GM18508 (cell line): ENCODE measurements at regions not wholly inside any gene's neighbourhood (a gene's known extent, or its start where the extent isn't known, plus 50 kb on each side); places are given as distances from the start of the nearest gene placed in this dataset.

Experiments used
- ATAC-seq: cut with Tn5 transposase; IDR thresholded peaks from one replicate; pipeline ENCODE4 v1.9.1; 2021; ENCODE audit warnings: moderate number of reproducible peaks; ENCODE audit not compliant: insufficient read depth, unreplicated experiment

DNA sequence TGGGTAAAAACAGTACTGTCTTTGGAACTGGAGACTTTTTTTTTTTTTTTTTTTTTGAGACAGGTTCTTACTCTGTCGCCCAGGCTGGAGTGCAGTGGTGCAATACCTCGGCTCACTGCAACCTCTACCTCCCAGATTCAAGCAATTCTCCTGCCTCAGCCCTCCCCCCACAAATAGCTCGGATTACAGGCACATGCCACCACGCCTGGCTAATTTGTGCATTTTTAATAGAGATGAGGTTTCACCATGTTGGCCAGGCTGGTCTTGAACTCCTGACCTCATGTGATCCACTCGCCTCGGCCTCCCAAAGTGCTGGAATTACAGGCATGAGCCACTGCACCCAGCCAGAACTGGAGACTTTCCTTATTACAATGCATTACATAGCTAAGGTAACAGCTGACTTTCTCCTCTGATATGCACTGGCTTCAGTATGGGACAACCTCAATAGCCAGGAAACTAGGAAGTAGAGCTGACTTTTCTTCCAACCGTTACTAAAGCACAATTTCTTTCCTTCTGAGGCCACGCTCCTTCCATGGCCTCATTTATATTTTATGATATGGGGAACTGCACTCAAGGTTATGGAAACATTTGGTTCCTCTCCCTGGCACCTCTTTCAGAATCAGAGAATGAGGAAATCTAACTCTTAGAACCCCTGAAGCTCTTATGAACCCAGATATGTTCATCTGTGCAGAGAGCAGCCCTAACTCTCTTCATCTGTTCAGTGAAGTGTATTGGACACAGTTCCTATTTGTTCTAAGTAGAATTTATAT lies 53.5 kb upstream of the FAM9B start:
- no peak for ATAC-seq

DNA sequence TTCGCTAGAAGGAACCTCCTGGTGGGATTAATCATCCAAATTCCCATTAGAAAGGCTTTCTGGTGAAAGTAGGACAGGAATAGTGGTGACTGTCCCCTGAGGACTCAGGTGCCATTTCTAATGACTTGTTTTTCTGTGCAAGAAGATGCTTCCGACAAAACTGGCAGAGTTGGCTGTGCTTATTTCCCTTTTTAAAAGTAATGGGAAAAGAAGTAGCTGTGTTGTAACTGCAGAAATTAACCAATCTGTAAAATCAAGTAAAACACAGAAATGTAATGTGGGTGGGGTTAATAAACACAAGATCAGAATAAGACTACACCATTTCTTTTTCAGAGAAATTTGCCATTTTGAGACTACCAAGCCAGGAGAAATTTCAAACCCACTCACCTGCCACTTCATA lies 55.0 kb upstream of the FAM9B start:
- no peak for ATAC-seq

- ATAC-seq: no peak
Measured at GRCh38 chrX:9090766-9091165, 56.8 kb upstream of the FAM9B start.

DNA sequence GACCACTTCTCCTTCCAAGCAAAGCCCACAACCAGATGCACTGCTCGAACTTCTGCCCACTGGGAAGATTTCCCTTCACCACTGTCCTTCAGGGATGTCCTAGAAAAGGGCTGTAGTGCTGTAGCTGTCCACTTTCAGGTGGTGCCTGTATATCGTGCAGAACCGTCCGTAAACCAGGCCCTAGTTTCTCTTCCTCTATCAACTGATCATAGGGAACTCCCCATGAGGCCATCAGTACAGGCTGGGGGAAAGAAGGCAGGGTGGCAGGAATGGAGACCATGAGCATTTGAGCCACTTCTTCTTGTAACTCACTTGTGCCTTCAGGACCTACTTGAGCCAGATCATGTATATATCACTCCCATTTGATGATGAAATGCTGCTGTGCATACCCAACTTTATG lies 57.3 kb upstream of the FAM9B start:
- no peak for ATAC-seq

DNA sequence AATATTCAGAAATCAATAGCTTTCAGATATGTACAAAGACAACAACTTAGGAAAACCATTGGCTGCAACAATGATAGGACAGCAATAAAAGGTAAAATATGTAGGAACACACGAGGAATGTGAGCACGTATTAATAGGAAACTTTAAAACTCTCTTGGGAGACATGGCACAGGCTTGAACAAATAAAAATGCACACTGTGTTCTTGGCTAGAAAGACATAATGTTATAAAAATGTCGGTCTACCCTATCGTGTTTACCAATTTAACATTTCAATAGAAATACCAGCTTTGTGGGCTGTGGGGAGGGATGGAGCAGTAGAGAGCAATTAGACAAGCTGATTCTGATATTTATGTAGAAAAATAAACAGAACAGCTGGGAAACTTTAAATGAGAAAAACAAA lies 69.0 kb upstream of the FAM9B start:
- ATAC-seq: no peak

GRCh38 chrX:9108054-9108453 lies 74.1 kb upstream of the FAM9B start:
- no peak for ATAC-seq

DNA sequence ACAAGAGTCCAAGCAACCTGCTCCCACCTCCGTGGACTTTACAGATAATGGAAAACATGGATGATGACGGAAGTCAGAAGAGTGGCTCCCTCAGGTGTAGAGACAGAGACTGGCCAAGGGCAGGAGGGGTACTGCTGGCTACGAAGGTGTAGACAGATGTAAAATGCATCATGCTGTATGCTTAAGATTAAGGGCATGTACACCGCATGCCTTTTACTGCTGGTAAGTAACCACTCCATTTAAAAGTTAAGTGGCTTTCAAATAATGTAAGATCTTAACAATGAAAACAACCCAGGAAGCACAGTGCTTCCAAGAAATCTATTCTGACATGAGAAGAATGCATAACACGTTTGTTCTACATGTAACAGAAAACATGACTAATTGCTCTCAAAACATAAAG lies 76.9 kb upstream of the FAM9B start:
- ATAC-seq: no peak

DNA sequence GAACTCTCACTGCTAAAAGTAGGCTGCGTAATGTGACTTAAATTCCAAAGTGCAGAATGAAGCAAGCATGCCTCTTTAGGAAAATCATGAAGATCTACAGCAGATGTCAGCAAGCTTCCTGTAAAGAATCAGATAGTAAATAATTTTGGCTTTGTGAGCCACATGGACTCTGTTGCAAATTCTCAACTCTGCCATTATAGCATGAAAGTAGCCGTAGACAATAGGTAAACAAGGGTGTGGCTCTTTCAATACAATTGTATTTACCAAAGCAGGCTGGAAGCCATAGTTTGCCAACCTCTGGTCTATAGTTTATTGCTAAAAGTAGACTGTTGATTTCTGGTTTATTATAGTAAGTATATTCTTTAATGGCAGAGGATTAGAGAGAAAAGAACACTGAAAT lies 80.3 kb upstream of the FAM9B start:
- ATAC-seq: no peak

- no peak for ATAC-seq
Measured at GRCh38 chrX:9117851-9118250, 83.9 kb upstream of the FAM9B start.

DNA sequence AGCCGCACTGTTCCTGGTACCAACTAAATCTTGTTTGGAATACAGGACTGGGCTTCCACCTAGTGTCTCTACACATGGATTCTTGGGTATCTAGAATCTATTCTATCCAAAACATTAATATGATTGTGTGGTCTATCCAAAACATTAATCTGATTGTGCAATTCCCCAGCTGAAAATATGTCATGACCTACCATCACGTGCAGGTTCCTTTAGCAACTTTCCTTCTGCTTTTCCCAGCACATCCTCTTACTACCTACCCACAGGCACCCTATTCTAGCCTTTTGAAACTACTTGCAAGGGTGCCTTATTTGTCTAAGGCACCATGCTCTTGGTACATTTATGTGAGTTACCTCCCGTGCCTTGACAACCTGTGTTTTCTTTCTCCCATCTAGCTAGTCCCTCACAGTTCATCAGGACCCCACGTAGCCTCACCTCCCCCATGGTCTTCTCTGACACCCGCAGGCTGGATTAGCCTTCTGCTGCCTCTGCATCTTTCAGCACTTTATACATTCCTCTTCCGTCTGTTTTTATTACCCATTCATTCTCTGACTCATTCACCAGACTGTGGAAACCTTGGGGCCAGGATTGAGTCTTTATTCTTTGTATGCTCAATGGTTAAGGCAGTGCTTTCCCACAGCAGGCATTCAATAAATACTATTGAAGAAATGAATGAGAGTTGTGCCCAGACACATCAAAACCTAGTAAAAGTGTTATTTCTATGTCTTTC lies 88.8 kb upstream of the FAM9B start:
- ATAC-seq: no peak

DNA sequence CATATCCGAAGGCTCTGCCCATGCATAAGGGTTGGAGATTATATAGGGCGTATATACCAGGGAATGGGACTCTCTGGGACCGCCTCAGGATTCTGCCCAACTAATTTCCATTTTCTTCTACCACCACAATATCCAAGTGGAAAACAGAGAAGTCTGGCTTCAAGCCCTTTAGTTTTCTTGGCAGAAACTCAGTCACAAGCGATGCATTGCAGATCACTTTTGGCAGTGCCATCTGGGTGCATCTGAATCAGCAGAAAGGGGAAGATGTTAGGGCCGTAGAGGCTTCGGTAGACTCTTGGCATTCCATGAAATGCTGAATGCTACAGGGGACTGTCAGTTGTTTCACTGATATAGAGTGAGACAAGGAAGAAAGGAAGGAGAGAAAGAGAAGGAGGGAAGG lies 94.1 kb upstream of the FAM9B start:
- ATAC-seq: no peak

- ATAC-seq: no peak
Measured at GRCh38 chrX:9130031-9130430, 96.1 kb upstream of the FAM9B start.

DNA sequence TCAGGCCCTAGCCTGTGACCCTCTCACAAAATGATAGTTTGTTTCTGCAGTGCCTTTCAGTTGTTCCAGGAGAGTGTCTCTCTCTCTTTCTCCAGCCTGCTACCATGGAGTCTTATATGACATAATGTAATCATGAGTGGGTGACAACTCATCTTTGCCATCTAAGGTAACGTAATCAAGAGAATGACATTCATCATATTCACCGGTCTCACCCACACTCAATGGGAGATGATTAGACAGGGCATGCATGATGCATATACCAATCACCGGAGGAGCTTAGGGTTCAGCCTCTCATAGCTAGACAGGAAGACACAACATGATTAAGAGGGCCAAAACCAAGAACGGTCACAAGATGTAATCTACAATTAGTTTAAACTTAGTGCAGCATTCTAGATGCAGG lies 97.1 kb upstream of the FAM9B start:
- ATAC-seq: no peak

DNA sequence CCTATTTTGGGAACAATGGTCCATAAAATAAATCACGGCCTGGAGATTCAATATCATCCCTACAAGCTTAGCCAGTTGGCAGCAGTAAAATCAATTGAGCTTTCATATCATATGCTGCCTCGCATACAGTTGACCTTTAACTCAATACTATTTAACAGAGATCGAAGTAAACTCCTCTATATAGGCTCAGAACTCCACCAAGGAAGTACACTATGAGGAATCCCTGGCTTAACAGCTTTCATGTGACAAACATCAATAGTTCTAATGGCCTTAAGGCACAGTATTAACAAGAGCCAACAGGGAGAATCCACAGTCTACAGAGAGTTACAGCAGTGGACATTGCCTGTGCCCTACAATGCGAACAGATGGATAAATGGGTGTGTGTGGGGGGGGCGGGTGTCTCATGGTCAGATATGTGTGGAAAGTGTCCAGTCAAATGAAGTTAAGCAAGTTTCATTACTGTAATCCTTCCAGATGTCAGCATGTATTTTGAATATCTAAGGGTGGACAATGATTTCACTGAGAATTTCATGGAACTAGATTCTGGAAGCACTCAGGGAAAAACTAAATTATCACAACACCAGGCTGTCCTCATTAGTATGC lies 98.2 kb upstream of the FAM9B start:
- no peak for ATAC-seq

DNA sequence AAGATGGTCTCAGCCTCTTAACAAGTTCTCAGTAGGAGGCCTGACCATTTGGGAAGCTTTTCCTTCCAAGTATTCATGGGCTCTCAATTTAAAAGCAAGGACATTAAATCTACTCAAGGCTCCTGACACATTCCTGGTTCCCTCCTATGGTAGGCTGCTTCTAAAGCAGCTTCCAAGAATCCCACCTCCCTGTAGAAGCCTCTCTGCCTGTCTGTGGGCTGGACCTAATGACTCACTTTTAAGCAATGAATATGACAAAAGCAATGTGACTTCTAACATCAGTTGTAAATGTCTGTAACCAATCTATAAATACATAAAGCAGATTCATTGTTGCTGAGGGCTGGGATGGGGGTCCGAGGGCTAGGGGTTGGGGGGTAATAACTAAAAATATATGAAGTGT lies 99.5 kb upstream of the FAM9B start:
- ATAC-seq: no peak

DNA sequence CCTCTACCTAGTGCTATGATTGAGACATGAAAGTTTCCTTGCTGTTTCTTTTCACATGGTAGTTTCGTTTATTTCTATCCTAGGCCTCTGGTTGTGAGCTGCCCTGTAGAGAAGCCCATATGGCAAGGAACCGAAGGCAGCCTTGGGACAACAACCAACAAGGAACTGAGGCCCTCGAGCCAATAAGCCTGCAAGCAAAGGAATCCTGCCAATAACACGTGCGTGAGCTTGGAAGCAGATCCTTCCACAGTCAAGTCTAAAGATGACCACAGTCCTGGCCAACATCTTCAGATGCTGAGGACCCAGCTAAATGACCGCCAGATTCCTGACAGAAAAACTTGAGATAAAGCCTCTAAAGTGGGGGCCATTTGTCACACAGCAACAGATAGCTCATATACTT lies 100.4 kb upstream of the FAM9B start:
- no peak for ATAC-seq

DNA sequence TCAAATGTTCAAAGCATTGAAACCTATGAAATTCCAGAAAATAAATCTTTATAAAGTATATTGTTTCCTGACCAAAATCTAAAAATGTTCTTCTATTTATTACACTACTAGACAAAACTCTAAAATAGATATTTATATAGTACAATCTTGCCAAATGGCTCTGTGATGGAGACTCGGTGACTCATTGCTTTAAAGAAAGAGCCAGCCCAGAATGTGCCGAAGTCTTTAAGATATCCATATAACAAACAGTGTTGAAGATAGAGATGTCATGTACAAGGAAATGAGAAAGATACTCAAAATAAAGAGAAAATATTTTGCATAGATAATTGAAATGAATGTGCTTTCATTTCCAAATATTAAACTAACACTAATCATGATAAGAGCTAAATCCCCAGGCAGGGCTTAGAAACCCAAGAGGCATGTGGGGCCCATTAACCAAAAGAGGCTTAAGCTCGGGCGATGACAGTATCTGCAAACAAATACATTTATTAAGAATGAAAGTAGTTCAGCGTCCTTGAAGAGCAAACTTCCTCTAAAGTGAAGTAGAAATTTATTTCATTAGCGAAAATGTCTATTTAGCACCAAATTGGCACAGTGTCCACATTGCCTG lies 102.1 kb upstream of the FAM9B start:
- ATAC-seq: no peak

DNA sequence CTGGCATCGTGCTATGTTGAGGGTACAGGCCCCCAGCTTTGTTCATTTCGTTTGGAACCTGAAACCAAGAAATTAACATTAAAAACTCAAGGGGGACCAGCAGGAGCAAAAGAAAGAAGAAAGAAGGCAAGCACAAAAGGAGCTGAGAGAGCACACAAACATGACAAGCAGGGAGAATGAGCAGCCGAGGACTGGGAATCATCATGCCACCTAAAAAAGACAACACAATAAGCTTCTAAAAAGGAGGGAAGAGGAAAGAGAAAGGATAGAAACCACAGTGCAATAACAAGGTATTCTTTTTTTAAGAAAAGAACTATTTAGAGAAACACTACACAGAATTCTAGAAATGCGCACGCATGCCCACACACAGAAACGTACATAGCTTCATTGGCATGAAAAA lies 103.2 kb upstream of the FAM9B start:
- no peak for ATAC-seq

DNA sequence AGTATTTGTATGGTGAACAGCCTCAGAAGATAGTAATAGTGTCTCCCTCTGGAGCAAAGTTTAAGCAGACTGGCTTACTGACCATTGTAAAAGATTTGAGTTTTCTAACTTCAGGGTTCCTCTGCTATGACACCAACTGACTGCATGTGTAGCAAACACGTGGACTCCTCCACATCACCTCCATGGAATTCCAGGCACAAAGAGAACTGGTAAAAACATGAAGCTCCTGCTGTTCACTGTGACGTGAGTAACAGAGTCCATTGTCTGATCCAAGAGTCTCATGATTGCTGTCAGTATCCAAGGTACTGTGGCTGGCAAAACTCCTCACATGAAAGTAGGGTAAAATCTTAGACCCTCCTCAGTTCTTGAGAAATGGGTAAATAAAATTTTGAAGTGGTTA lies 107.6 kb upstream of the FAM9B start:
- ATAC-seq: no peak

DNA sequence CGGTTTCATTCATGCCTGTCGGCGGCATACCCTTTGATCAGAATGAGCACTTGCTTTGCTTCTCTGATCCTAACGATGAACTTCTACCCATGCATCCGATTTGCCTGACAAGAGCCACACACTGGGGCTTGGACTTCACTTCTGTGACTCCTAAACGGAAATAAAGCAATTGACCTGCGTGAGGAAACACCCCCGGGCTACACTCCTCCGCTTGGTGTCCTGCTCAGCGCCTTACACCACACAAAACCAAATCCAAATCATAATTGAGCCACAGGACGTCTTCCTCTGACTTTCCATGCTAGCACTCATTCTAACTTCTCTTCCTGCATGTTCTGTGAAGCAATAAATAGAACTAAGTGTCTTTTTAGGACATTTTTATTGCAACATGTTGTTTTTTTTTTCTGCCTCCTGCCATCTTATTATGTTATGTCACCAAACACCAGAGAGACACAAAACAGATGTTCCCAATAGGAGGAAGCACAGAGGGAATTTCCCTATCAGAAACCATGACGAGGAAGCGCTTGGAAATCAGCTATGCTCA lies 110.8 kb upstream of the FAM9B start:
- no peak for ATAC-seq

DNA sequence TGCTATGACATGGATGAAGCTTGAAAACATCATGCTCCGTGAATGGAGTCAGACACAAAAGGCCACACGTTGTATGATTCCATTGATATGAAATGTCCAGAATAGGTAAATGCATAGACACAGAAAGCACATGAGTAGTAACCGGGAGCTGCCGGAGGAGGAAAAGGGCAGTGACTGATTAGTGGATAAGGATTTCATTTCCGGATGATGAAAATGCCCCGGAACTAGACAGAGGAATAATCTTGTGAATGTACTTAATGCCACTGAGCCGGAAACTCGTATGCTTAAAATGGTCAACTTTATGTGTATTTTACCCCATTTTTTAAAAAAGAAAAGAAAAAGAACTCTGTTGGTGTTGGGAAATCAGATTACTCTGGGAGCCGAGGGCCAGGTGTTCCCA lies 112.7 kb upstream of the FAM9B start:
- no peak for ATAC-seq
